ENCODE measurements at regions not wholly inside any gene's neighbourhood (a gene's known extent, or its start where the extent isn't known, plus 50 kb on each side); places are given as distances from the start of the nearest gene placed in this dataset.

DNA sequence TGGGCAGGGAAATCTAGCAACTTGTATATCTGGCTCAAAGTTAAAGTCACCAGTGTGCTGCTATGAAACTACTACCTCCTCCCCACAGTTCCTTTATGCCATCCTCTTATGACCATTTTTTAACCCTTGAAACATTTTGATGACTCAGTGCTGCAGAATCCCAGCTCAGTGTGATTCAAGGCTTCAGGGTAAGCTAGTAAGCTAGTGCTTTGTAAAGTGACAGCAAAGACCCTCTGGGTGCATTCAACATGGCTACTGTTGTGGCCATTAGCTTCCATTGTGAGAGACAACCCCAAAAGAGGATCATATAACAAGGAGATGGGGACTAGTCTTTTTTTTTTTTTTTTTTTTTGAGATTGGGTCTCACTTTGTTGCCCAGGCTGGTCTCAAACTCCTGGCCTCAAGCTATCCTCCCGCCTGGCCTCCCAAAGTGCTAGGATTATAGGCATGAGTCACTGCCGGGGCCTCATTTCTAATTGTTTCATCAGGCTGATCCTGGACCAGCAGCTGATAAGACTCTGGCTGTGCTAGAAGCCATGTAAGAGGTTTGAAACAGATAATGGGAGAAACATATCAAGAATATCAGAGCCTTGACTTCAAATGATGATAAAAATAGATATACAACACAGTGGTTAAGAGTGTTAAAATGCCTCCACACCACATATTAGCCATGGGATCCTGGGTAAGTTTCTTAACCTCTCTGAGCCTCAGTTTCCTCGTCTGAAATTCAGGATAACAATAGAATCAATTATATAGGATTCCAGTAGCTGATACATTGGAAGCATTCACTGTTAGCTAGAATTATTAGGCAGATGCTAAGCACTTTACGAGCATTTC lies 65.7 kb upstream of the RTN4 start:
- Histone ChIP-seq H3K4me3 (0 out of 20 replicates have a peak overlapping the region, but pooled peaks of 1 of the 10 experiments have one; percentile 2), H3K9me3 (replicated peaks in 1 of 11) (no peaks in the 10 kb centered on the region), H3K27ac (peak overlapping the region in 3 of 11 experiments; percentile 2 to 98 (median 45); a peak in 6 of 22 replicates), H3K4me1 (peaks cover 89 to 100% (median 97%) of the 10 kb centered on the region in 10 experiments), H3K4me2 (peak overlapping the region; percentile 83 to 99 (median 95)), H3K27me3 (peaks cover 0 to 19% (median 4%) of the 10 kb centered on the region in 11 experiments; a peak in 6 of 22 replicates), H3K9ac (peak overlapping the region in 1 of 11 experiments; percentile 1; a peak in 4 of 22 replicates), H3K36me3 (no peaks in the 10 kb centered on the region), H4K20me1 (peaks cover 0 to 8% (median 0%) of the 10 kb centered on the region in 11 experiments; a peak in 3 of 22 replicates)
- TF ChIP-seq Cebpa-rat (IDR thresholded peaks at IDR 0.05), result no peak

GRCh38 chr2:55114597-55114996 lies 64.3 kb upstream of the RTN4 start:
- no peak for TF ChIP-seq Cebpa-rat (IDR thresholded peaks at IDR 0.05)
- peaks cover 0 to under 1% (median 0%) of the 10 kb centered on the region in 11 experiments; a peak in 2 of 22 replicates for H4K20me1 ChIP-seq
- peaks cover 0 to 19% (median 4%) of the 10 kb centered on the region in 11 experiments; a peak in 6 of 22 replicates for H3K27me3 ChIP-seq
- H3K4me2 ChIP-seq, result peak overlapping the region; percentile 83 to 99 (median 95); a peak in 21 of 22 replicates
- H3K36me3 ChIP-seq, result no peaks in the 10 kb centered on the region
- H3K27ac ChIP-seq, result peak overlapping the region in 4 of 11 experiments; percentile 91 to 98 (median 96); a peak in 7 of 22 replicates
- H3K4me1 ChIP-seq, result peaks cover 89 to 100% (median 97%) of the 10 kb centered on the region in 10 experiments
- H3K4me3 ChIP-seq, result peak overlapping the region in 2 of 10 experiments; percentile 54 to 56; a peak in 3 of 20 replicates
- no peaks in the 10 kb centered on the region for H3K9me3 ChIP-seq (replicated peaks in 1 of 11)
- no peak overlapping the region; a peak in 1 of 22 replicates for H3K9ac ChIP-seq

DNA sequence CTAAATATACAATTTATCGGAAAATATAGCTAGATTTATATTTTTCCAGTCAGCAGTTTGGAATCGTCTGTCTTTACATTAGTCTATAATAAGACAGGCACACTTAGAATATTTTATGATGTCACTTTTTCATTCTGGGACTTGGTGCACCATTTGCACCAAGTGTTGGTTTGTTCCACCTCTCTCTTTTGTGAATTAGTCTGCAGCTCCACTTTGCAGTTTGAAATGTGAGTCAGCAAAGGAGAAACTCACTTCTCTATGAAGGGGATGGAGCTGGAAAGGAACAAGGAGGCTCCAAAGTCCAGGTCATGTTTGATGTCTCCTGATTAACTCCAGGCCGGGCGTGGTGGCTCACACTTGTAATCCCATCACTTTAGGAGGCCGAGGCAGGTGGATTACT lies 63.8 kb upstream of the RTN4 start:
- Histone ChIP-seq H3K36me3 (no peaks in the 10 kb centered on the region), H3K9me3 (replicated peaks in 1 of 11) (no peaks in the 10 kb centered on the region), H3K4me1 (peaks cover 89 to 100% (median 97%) of the 10 kb centered on the region in 10 experiments), H3K9ac (peak overlapping the region in 6 of 11 experiments; percentile 81 to 89 (median 85); a peak in 9 of 22 replicates), H4K20me1 (no peaks in the 10 kb centered on the region), H3K4me2 (peak overlapping the region; percentile 83 to 99 (median 95)), H3K27ac (peak overlapping the region; percentile 91 to 99 (median 97); a peak in 21 of 22 replicates), H3K4me3 (peak overlapping the region in 4 of 10 experiments; percentile 42 to 65 (median 55); a peak in 8 of 20 replicates), H3K27me3 (peaks cover 0 to 19% (median 4%) of the 10 kb centered on the region in 11 experiments; a peak in 6 of 22 replicates)
- TF ChIP-seq Cebpa-rat (IDR thresholded peaks at IDR 0.05), result no peak

DNA sequence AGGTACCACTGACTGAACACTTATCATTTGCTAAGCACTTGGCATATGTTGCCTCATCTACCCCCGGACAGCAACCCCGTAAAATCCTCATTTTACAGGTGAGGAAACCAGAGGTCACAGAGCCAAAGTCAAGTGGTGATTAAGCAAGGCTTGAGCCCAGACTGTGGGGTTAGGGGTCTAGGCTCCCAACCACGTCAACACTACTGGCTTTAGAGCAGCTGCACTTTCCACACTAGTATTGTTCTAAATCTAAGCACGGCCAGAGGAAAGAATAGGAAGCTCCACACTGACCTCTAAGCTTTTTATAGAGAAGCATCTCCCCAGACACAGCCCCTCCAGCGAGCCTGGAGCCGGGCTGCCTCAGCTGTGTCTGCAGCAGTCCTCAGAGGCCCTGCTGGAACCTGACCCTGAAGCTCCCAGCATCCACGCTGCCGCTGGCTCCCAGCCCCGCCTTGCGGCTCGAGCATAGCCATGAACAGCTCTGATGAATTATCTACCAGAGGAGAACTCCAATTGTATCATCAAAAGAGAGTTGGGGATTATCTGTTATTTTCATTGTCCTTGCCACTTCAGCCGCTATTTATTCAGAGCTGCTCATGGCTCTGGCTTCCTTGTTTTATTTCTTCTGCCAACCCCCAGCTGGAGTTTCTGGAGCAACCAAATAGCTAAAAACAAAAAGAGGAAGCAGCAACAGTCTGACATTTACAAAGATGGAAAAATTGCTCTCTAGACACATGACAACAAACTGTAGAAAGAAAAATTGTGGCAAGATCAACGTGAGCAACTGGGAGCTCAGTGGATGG lies 62.2 kb upstream of the RTN4 start:
- H3K9me3 ChIP-seq (replicated peaks in 1 of 11), result no peaks in the 10 kb centered on the region
- peak overlapping the region; percentile 91 to 99 (median 97) for H3K27ac ChIP-seq
- peaks cover 0 to 4% (median 0%) of the 10 kb centered on the region in 11 experiments; a peak in 2 of 22 replicates for H3K27me3 ChIP-seq
- peaks cover 74 to 100% (median 97%) of the 10 kb centered on the region in 10 experiments for H3K4me1 ChIP-seq
- H3K36me3 ChIP-seq, result no peaks in the 10 kb centered on the region
- H3K4me2 ChIP-seq, result peak overlapping the region; percentile 83 to 99 (median 95)
- peak overlapping the region; percentile 81 to 89 (median 85) for H3K9ac ChIP-seq
- TF ChIP-seq Cebpa-rat (IDR thresholded peaks at IDR 0.05), result no peak
- peak overlapping the region; percentile 31 to 65 (median 46); a peak in 19 of 20 replicates for H3K4me3 ChIP-seq
- H4K20me1 ChIP-seq, result no peaks in the 10 kb centered on the region

DNA sequence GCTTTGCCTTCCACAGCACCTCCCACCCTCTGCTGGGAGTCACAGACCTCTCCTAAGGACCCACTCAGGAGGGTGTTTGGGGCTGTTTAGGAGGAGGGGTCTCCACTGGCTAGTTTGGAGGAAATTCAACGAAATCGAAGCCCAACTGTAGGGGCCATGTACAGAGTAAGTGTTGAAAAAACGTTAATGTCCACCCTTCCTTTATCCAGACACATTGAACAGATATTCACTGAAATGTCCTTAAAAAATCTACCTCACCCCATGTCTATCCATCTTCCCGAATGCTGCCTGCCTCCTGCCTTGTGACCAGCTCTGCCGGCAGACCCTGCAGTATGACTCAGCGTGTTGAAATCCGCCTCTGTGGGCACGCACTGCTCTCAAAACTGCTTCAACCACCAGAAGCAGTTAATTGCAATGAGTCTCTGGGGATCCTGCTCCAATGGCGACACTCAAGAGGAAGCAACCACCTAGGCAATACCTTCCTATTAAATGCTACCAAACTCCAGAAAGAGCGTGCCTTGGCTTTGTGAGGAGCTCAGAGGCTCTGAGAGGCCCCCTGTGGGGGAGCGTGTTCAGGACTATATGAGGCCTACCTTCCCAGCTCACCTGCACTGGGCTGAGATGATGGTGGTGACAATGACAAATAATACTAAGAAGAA lies 61.4 kb upstream of the RTN4 start:
- Histone ChIP-seq H3K4me1 (peaks cover 73 to 100% (median 97%) of the 10 kb centered on the region in 10 experiments), H3K27ac (peak overlapping the region; percentile 91 to 99 (median 97)), H3K4me2 (peak overlapping the region; percentile 83 to 99 (median 95)), H3K9ac (peak overlapping the region; percentile 81 to 89 (median 85)), H3K4me3 (peak overlapping the region; percentile 31 to 65 (median 46); a peak in 19 of 20 replicates), H3K27me3 (no peaks in the 10 kb centered on the region), H3K36me3 (no peaks in the 10 kb centered on the region), H4K20me1 (no peaks in the 10 kb centered on the region), H3K9me3 (replicated peaks in 1 of 11) (no peaks in the 10 kb centered on the region)
- TF ChIP-seq Cebpa-rat (IDR thresholded peaks at IDR 0.05), result peak in 10 of 11 experiments; percentile 52 to 99 (median 96); a peak in 18 of 22 replicates

- Histone ChIP-seq H3K4me1 (peaks cover 70 to 100% (median 98%) of the 10 kb centered on the region in 10 experiments), H3K9me3 (replicated peaks in 1 of 11) (no peaks in the 10 kb centered on the region), H3K4me2 (peak overlapping the region; percentile 83 to 99 (median 95)), H4K20me1 (no peaks in the 10 kb centered on the region), H3K4me3 (peak overlapping the region in 9 of 10 experiments; percentile 22 to 65 (median 35); a peak in 12 of 20 replicates), H3K36me3 (no peaks in the 10 kb centered on the region), H3K27me3 (no peaks in the 10 kb centered on the region), H3K9ac (peak overlapping the region; percentile 81 to 89 (median 85); a peak in 21 of 22 replicates), H3K27ac (peak overlapping the region; percentile 91 to 99 (median 97))
- no peak for TF ChIP-seq Cebpa-rat (IDR thresholded peaks at IDR 0.05)
Observed at GRCh38 chr2:55111230-55111569, 60.9 kb upstream of the RTN4 start.

DNA sequence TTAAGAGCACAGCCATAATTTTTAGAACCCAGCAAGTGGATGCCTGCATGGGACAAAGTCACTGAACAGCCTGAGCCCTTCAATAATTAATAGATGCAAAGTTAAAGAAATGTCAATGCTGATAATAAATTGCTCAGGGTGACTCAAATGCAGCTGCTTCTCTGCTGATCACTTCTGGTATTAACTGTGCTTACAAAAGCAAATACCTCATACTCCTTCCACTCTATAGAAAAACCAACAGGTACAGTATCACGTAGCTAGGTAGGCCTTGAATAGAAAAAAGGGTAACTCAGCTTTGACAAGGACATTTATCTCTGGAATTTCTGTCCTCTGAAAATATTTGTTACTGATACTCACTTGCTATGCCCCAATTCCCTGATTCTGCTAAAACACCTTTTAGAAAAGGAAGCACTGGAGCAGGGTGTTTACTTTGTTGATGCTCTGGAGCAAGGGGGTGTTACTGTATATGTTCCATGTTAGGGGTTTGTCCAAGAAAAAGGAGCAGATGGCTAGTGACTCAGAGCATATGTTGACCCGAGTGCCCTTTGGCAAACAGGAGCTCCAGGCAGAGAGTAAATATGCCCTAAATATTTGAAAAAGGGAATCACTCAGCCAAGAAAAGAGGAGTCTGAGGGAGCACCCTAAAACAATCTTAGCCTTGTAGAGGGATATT lies 59.1 kb upstream of the RTN4 start:
- TF ChIP-seq Cebpa-rat (IDR thresholded peaks at IDR 0.05), result no peak
- Histone ChIP-seq H3K27me3 (no peaks in the 10 kb centered on the region), H3K4me1 (peaks cover 58 to 100% (median 96%) of the 10 kb centered on the region in 10 experiments), H3K4me3 (no peak overlapping the region), H3K4me2 (peak overlapping the region; percentile 62 to 99 (median 94); a peak in 21 of 22 replicates), H3K9me3 (replicated peaks in 1 of 11) (peaks cover 0 to 2% (median 0%) of the 10 kb centered on the region in 11 experiments; a peak in 2 of 22 replicates), H4K20me1 (no peaks in the 10 kb centered on the region), H3K27ac (peak overlapping the region in 10 of 11 experiments; percentile 12 to 99 (median 96); a peak in 17 of 22 replicates), H3K36me3 (no peaks in the 10 kb centered on the region), H3K9ac (peak overlapping the region in 4 of 11 experiments; percentile 10 to 34 (median 22); a peak in 3 of 22 replicates)

All from BLaER1 treated with 17β-estradiol and CSF1 and Interleukin-3, amounts not matched to agents 10 nM and 100 nM (cell line).